Hepatocyte (in vitro differentiated cells): ENCODE measurements at regions not wholly inside any gene's neighbourhood (a gene's known extent, or its start where the extent isn't known, plus 50 kb on each side); places are given as distances from the start of the nearest gene placed in this dataset.

ENCODE experiments used
- EZH2 ChIP-seq: fragments of 200-600 bp; sonication (generic); IDR thresholded peaks from 2 replicates; pipeline ENCODE4 v1.6.1; 2016; ENCODE audit warnings: antibody characterized with exemption, mild to moderate bottlenecking, borderline replicate concordance
- EZH2phosphoT487 ChIP-seq: fragments of 200-600 bp; sonication (generic); IDR thresholded peaks from one replicate; pipeline ENCODE4 v1.6.1; 2018; ENCODE audit warnings: antibody characterized with exemption, mild to moderate bottlenecking, low read depth, moderate library complexity; ENCODE audit not compliant: unreplicated experiment, severe bottlenecking

DNA sequence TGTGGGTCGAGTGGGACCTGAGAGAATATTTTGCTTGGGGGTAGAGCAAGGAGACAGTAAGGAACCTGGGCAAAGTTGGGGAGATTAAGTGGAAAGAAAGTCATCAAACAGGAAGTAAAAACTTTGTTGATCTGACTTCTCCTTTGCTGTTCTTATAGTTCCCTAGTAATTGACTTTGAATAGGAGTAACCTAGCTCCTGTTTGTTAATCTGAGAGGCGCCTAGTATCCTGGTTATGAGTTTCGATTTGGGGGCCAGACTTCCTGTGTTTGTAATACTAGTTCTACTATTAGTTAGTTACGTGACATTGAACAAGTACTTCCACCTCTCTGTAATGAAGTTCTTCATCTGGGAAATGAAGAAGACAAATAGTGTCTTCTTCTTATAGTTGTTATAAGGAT, 99.1 kb downstream of the ZNF365 start:
- TF ChIP-seq EZH2 (no peak), EZH2phosphoT487 (no peak)
